GM18867 (cell line): ENCODE measurements at regions not wholly inside any gene's neighbourhood (a gene's known extent, or its start where the extent isn't known, plus 50 kb on each side); places are given as distances from the start of the nearest gene placed in this dataset.
"Not testable (repeated sequence)": the region's sequence is repeated elsewhere in the genome, so short reads cannot be mapped to it uniquely, and the experiment has no call there.

ENCODE experiments used
- ATAC-seq: cut with Tn5 transposase; IDR thresholded peaks from one replicate; pipeline ENCODE4 v1.9.1; 2021; ENCODE audit warnings: mild to moderate bottlenecking, moderate library complexity; ENCODE audit not compliant: unreplicated experiment

DNA sequence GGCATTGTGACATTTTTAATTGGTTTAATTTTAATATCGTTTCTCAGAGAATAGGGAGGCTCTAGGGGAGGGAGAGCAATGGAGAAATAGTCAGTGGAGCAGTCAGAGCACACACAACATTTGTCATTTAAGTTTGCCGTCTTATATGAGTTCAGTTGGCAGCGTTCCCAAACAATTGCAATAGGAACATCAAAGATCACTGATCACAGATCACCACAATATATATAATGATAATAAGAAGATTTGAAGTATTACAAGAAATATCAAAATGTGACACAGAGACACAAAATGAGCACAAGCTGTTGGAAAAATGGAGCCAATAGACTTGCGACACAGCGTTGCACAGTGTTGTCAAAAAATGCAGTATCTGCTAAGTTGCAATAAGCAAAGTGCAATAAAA lies 303.7 kb downstream of the CDH19 start:
- no peak for ATAC-seq

DNA sequence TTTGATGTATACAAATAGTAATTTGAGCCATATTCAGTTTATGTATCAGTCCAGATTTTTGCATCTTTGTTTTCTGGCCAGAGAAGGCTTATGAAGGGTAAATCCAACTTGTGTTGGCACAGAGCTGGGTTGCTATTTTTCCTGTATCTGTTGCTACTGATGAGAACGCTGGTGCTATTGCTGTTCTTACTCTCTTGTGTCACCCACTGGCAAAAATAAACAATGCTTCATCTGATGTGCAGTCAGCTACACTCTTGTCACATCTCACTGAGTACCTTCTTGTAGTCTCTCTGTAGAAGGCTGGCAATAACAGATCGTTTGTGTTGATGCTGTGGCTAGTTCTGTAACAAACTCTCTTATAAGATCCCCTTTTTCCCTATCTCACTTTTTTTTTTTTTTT lies 323.4 kb downstream of the CDH19 start:
- no peak for ATAC-seq

DNA sequence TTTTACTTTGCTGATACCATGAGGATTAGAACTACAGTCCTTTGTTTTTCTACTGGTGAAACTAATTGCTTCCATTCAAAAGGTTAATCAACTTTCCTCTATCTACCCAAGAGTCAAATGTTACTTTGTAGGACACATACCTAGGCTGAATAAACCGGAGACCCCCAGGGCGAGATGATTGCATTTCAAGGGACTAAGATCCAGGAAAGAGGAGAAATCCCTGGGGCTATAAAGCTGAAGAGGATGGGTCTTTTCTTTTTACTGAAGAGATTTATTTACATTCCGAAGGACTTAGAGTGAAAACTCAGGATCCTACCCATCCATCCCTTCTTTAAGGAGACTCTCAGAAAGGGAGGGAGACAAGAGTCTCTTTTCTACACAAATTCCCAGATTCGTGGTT lies 331.9 kb downstream of the CDH19 start:
- ATAC-seq = no peak

DNA sequence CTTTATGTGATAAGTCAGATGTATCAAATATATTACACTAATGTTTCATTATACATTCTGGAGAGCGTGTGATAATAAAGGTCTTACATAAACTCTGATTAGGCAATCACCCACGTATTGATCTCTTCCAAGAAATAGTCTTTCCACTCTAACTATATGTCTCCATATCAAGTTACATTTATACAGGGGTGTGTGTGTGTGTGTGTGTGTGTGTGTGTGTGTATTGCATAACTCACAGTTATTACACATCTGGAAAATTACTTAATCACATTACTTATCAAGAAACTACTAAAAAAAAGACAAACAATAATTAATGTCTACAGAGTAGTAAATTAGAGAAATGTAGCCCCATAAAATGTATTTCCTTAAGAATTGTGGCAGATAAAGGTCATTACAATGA lies 339.8 kb downstream of the CDH19 start:
- ATAC-seq = no peak

DNA sequence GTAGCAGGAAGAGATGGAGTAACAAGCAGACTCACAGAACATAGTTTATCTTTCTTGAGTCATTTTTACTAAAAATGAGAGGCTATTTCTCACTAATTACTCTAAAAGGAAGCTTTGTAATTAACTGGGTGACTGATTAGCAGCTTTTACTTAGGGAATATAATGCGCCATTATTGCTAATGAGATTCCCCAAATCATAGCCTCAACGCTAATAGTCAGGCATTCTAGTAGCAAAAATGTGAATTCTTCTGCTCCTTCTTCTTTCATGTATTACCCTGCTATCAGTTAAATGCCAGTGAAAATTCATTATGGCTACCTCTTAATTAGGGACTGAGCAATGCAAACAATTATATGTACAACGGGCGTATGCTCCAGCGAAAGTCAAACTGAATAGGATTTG lies 349.8 kb downstream of the CDH19 start:
- no peak for ATAC-seq

DNA sequence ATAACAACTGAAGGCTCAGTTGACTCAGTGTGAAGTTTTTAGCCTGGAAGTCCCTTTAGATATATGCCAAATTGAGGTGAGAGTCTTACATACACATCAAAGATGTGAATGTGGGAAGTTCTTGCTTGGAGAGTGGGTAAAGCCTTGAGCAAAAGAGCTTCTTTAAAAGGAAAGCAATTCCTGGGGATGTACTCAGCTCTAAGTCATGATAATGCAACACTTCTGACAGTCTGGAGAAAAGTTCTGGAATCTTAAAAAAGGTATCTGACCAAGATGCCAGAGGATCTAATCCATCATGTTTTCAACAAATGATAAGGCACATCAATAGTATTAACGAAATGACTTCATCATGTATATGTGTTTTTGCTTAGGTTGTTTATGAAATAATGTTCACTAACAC lies 351.2 kb downstream of the CDH19 start:
- no peak for ATAC-seq

DNA sequence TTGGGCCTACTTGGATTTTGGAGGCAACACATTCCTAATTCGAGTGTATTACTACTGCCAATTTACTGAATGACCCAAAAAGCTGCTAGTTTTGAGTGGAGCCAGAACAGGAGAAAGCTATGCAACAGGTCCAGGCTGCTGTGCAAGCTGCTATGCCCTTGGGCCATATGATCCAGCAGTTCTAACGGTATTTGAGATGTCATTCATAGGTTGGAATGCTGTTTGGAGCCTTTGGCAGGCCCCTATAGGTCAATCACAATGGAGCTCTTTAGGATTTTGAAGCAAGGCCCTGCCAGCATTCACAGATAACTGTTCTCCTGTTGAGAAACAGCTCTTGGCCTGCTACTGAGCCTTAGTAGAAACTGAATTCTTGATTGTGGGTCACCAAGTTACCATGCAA lies 368.7 kb downstream of the CDH19 start:
- ATAC-seq = no peak

DNA sequence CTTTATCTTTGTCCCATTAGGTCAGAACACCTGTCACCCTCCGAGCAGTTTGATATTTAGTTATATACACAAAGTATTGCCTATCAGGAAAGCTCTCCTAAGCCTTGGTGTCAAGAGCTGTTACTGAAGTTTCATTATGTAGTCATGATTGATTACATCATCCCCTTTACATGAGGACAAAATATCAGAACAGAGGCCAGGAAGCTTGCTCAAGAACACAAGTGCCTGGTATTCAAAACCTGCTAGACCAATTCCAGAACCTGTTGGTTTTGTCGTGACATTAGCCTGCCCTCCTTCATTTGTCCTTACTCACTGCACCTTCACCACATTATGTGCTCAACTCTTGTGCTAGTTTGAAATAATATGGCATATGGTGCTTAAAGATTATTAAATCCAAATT lies 377.1 kb downstream of the CDH19 start:
- ATAC-seq = no peak

DNA sequence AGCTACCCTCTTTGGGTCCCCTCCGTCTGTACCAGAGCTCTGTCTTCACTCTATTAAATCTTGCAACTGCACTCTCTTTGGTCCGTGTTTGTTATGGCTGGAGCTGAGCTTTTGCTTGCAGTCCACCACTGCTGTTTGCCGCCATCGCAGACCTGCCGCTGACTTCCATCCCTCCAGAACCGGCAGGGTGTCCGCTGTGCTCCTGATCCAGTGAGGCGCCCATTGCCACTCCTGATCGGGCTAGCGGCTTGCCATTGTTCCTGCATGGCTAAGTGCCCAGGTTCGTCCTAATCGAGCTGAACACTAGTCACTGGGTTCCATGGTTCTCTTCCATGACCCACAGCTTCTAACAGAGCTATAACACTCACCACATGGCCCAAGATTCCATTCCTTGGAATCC lies 380.6 kb downstream of the CDH19 start:
- not testable (repeated sequence) for ATAC-seq

DNA sequence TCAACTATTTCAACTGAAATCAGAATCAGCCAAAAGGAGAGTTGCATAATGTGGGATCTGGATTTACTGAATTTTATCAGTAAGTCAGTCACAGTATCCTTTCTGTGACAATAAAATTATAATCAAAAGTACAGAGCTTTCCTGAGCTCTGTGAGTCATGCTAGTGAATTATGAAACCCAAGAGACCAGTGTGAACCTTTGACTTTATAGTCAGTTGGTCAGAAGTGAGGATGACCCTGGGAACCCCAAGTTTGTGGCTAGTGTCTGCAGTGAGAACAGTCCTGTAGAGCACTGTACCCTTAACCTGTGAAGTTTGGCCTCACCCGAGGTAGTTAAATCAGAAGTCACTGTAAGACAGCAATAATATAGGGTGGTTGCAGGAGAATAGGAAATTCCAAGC lies 381.7 kb downstream of the CDH19 start:
- no peak for ATAC-seq

DNA sequence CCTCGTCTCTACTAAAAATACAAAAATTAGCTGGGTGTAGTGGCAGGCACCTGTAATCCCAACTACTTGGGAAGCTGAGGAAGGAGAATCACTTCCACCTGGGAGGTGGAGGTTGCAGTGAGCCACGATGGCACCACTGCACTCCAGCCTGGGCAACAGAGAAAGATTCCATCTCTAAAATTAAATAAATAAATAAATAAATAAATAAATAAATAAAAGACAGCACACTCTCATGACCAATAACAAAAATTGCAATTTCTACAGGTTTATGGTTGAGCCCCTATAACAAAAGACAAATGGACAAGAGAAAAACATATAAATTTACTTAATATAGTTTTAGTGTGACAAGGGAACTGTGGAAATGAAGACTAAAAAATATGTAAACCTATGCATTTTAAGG lies 384.1 kb downstream of the CDH19 start:
- no peak for ATAC-seq

DNA sequence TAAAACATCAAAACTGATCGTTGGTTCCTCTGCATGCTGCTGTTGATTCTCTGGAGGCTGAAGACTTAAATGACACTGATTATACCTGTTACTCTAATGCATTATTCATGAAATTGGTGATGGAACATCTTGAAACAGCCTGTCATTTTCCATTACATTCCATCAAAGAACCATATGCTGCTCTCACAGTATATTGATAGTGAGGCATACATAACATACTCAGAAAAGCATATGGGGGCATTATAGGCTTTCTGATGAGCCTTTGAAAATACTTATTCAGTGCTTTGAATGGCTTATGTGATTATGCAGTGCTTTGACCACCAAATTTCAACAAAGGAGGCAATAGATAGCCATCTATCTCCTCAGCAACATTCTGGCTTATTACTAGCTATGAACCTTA lies 392.1 kb downstream of the CDH19 start:
- no peak for ATAC-seq

DNA sequence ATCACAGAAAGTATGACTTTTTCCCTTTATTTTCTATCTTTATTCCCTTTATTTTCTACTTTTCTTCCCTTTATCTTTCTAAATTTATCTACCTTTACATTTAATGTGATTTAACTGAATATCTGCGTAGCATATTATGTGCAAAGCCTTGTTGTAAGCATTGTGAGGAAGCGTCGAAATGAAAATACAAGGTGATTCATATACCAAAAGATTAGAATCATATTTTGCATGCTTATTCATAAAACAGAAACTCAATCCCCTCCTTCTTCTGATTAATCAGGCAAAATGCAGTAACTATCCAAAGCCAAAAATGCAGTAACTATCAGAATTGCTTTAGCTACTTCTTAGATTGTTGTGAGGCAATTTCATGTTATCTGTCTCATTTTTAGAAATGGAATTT lies 393.0 kb downstream of the CDH19 start:
- ATAC-seq = no peak

DNA sequence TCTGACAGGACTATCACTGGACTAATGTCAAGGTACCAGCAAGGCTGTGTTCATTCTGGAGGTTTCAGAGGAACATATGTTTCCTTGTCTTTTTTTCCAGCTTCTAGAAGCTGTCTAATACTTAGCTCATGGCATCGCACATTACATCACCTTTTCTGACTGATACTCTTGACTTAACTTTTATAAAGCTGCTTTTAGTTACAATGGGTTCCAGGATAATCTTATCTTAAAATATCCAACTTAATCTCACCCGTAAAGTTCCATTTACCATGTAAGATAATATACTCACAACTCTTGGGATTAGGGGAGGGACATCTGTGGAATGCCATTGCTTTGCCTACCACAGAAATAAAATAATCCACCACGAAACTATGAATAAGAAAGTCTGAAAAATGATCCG lies 394.2 kb downstream of the CDH19 start:
- no peak for ATAC-seq

DNA sequence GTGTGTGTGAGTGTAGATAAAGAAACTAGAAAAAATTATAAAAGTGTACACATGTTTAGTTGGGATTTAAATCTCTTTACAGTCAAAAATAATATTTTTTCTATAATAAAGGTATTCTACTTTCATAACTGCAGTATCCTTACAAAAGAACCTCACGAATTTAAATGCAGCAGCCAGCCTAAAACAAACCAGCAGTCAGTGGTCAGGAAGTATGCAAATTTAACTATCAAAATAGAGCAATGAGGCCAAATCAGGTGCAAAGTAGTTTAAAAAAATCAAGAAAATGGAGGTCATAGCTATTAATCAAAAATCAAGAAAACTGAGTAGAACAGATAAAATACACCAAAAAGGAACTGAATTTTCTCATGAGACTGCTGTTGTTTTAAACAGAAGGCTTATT lies 407.1 kb downstream of the CDH19 start:
- ATAC-seq = no peak

DNA sequence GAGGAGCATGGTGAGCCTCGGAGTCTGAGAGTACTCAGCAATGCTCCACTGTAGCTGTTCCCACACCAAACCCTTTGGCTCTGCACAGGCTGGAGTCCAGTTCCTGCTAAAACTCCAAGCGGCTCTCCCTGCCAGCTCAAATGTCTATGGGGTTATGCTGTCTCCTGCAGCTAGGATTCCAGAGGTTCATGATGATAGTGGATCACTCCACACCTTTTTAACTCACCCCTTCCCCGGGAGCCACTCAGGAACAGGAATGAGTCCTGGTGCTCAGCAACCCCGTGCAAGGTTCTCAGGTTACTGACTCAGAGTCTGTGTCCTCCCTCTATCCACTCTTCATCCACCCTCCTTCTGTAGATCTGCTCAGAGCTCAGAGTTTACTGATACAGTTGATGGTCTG lies 410.0 kb downstream of the CDH19 start:
- ATAC-seq = no peak

DNA sequence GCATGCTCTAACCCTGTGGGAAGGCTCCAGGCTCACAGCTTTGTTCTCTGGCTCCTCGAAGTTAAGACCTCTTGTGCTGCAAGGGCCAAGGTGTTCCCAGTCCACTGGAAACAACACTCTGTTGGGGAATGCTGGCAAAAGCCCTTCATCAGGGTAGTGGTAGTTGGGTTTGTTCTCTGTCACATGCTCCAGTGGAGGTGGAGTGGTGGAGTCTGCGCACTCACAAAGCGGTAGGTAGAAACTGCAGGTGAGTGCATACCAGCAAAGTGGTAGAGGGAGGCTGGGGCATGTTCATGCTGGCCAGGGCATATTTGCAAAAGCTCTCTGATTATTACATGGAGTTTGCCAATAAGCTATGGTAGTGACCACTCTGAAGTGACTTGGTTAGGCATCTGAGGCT lies 410.5 kb downstream of the CDH19 start:
- no peak for ATAC-seq

DNA sequence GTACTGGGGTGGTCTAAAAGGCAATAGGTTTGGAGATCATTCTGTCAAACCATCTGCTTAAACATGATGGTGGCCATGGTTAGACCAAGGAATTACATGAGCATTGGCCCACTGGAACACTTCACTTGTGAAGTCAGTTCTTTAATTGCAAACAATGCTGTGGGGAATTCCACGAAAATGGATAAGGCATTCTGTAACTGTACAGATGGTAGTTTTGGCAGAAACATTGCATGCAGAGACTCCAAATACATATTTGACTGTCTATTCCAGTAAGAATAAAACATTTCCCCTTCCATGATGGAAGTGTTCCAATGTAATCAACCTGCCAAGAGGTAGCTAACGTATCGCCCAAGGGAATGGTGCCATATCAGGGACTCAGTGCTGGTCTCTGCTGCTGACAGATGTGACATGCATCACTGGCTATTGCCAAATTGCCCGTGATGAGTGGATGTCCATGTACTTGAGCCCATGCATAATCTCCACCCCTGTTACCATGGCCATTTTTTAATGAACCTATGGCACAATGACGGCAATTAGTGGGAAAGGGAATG lies 417.9 kb downstream of the CDH7 start:
- no peak for ATAC-seq

DNA sequence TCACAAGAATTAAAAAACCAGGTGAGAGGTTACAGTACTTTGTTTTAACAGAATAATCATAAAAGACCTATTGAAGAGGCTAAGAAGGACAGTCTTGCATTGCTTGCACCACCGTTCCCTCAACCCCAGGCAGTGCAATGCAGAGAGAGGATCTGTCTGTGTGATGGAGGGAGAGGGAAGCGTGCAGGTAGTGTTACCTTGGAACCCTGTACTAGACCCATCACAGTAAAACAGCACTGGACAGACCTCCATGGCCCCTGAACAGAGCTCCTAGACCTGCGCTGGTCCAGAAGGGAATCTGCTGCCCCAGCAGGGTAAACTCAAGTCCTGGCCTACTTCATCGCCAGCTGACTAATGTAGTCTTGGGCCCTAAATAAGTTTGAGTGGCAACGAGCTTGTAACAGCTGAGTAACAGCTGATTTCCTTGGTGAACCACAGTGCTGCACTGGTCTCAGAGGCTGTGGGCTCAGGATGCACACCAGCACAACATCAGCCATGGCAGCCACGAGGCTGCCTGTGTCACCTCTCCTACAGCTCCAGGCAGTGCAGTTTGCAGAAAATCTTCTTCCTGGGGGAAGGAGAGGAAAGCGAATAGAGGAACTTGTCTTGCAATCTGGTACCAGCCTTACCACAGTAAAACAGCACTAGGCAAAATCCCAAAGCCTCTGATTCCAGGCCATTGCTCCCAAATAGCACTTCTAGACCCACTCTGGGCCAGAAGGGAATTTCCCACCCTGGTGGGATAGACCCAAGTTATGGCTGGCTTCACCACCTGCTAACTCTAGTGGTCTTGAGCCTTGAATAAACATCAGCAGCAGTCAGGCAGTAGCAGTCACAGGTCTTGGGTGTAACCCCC lies 417.2 kb downstream of the CDH7 start:
- no peak for ATAC-seq

DNA sequence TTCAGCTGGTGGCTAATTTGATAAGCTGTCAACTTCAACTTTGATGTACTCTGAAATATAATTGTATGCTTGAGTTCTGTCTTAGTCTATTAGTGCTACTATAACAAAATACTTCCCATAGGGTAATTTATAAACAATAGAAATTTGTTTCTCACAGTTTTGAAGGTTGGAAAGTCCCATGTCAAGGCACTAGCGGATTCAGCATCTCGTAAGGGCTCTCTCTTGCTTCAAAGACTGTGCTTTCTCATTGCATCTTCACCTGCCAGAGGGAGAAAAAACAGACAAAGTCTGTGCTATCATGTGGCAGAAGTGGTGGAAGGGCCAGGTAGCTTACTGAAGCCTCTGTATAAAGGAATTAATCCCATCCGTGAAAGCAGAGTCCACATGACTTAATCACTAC lies 409.2 kb downstream of the CDH7 start:
- no peak for ATAC-seq

DNA sequence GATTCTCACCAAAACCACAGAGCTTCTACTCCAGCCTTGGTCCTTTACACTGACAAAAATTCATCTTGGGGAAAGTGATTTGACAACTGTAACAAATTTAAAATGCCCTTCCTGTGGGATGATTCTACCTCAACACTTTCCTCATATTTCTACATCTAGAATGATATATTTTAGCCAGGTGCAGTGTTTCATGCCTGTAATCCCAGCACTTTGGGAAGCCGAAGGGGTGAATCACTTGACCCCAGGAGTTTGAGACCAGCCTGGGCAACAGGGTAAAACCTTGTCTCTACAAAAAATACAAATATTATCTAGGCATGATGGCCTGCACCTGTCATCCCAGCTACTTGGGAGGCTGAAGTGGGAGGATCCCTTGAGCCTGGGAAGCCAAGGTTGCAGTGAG lies 408.6 kb downstream of the CDH7 start:
- ATAC-seq = no peak

DNA sequence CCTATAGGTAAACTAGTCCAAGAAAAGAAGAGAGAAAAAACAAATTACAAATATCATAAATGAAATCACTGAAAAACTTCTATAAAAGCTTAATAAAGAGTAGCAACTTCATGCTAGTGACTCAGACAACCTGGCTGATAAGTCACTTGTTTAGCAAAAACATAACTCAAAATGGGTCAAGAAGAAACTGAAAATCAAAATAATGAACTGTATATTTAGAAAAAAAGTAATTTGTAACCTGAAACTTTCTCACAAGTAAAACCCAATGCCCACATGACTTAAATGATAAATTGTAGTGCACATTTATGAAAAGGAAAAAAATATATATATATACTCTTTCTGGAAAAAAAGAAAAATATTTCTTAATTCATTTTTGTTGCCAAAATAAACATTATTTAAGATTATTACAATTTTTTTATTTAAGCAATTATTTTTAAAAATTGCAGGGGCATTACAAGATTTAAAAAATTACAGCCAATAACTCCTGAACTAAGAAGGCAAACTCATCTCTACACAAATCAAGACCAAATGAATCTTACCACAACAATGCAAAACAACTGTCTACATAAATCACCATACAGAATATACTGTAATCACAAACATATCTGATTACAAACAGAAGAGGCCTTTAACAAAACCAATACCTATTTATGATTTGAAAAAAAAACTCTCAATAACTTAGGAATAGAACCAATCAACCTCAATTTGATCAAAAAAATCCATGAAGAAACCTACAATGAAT lies 406.3 kb downstream of the CDH7 start:
- no peak for ATAC-seq
